Fibroblast of skin of right biceps (primary cell): ENCODE measurements at regions not wholly inside any gene's neighbourhood (a gene's known extent, or its start where the extent isn't known, plus 50 kb on each side); places are given as distances from the start of the nearest gene placed in this dataset.

Experiments
- DNase-seq: peaks from one replicate; pipeline ENCODE4 v3.0.0-alpha.2; 2013

DNA sequence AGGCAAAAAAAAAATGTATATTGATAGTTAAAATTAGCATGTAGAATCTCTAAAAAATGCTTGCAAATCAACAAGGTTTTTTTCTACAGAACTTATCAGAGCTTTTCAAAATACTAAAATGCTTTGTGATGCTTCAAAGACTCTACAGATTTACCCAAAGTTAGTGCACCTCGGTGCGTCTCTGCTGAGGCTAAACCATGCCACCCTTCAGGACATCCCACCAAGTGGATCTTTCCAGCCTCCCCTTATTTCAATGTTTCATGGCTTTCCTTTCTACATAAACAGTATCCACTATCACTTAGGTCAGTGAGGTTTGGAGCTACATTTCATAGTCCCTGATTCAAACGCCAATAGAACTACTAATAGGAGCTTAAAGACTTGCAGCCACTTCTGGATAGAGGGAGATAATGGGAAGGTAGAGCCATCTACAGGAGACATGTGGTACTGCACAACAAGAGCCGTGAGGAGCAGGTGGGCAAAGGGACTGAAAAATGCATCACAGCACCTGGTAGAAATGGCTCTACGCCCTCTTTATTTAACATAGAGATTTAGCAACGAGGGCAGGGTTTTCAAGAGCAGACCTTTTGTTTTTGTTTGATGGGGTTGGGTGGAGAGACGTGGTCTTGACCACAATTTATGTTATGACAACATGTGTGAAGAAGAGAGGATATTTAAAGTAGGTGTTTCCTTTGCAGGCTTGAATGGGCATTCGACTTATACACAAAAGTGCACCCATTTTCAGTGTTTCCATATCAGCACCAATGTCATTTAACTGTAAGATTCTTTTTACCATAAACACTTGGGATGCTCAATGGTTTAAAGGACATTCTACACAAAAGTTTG, 56.1 kb upstream of the SLC35G4 start:
- peak; percentile 61 for DNase-seq

DNA sequence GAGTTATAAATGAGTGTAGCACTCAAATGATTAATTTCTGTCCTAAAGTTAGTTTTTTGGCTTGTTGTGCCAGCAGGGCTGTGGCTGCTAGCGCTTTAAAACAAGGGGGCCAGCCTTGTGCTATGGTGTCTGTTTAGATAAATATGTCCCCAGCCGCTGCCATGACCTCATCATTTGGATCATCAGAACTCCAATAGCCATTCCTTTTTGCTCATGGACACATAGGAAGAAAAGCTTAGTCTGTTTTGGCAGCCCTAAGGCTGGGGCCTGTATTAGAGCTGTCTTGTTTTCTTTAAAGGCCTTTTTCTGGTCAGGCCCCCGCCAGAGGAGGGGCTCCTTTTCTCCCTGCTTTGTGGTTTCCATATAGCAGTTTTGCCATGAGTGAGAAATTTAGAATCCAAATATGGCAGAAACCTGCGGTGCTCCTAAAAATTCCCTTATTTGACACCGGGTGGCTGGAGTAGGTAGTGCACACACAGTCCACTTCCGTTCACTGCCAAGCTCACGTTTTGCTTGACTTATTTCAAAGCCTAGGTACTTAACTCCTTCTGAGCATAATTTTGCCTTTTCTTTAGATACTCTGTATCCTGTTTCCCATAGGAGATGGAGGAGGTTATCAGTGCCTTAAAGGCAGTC, 60.4 kb upstream of the SLC35G4 start:
- DNase-seq = no peak

DNA sequence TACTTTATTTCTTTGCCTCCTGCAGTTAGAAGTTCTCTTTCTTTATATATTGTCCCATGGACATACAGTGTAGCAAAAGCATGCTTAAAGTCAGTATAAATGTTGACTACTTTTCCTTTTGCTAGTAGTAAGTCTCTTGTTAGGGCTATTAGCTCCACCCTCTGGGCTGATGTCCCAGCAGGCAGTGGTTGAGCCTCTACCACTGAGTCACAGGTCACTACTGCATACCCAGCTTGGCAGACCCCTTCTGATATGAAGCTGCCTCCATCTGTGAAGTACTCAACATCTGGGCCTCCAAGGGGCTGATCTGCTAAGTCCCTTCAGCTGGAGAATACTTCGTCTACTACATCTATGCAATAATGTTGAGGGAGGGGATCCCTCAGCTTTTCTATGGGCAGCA, 61.0 kb upstream of the SLC35G4 start:
- no peak for DNase-seq

DNA sequence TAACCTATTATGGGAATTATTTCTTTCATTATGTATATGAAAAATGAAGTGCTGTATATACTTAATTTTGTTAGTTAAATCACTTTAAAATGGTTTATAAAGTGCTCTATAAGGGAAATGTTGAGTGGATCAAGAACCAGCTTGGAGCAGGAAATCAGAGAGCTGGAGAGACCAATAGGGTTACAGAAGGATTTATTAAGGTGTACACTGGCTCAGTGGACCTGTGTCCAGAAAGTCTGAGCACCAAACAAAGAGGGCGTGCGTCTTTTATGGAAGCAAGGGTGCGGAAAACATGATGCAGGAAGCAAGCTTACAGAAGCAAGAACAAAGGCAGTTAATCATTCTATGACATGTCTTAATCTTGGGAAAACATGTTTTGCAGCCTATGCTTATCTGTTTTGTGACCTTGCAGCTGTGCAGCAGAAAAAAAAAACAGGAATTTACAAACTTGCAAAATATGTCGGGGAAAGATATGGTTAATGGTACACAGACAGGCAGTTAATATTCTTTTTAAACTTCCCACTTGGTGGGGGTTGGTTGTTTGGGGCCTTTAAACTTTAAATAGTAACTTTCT, 65.2 kb upstream of the SLC35G4 start:
- DNase-seq = no peak

DNA sequence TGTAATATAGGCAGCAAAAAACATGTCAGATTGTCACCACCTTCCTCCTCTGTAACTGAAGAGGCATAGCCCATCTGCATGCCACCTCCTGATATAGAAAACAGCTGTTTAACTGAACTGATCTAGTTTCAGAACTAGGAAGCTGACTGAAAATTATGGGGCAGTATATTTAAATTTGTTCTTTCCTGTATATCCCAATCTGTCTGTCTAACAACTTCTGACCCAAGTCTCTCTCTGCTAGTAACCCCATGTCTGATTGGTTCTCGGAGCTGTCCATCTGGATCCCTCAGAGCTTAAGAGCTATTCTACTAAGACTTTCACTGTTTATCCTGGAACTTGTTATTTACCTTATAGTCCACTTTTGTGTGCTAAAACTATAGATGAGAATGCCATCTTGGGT, 68.2 kb upstream of the SLC35G4 start:
- peak; percentile 28 for DNase-seq

DNA sequence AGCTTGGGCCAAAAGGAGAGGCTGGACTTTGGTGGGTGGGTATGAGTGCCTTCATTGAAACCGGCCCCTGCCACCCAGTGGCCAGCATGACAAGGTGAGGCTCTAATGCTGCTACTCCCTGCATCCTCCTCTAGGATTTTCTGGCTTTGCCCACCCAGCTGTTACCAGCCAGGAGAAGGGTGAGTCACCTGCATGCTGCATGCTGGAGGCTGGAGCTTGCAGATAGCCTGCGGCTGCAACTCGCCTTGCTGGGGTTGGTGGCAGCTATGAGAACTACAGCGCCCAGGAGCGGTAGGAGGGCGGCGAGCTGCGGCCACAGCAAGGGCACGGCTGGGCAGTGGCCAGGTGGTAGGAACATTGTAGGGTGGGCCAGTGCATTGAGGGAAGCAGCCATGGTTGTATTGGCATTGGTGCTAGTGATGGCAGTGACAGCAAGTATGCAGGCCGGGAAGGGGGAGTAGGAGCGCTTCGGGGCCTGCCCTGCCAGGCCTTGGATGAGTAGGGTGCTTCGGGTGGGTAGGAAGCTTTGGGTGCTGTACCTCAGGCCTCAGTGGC, 75.4 kb upstream of the SLC35G4 start:
- no peak for DNase-seq

DNA sequence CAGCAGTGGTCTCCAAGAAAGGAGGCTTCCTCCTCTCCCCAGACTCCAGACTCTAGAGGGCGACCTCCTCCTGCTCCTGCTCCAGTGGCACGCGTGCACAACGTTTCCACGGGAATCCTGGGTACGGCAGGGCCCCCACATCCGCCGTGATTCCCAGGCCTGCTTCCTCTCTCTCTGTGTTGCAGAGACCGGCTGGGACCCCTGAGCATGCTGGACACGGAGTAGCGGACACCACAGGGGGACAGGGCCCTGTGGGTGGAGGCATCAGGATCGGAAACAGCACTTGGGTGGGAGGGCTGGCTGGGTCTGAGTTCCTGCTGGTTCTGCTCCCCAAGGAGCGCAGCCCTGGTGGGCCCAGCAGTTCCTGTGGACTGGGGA, 75.9 kb upstream of the SLC35G4 start:
- no peak for DNase-seq

DNA sequence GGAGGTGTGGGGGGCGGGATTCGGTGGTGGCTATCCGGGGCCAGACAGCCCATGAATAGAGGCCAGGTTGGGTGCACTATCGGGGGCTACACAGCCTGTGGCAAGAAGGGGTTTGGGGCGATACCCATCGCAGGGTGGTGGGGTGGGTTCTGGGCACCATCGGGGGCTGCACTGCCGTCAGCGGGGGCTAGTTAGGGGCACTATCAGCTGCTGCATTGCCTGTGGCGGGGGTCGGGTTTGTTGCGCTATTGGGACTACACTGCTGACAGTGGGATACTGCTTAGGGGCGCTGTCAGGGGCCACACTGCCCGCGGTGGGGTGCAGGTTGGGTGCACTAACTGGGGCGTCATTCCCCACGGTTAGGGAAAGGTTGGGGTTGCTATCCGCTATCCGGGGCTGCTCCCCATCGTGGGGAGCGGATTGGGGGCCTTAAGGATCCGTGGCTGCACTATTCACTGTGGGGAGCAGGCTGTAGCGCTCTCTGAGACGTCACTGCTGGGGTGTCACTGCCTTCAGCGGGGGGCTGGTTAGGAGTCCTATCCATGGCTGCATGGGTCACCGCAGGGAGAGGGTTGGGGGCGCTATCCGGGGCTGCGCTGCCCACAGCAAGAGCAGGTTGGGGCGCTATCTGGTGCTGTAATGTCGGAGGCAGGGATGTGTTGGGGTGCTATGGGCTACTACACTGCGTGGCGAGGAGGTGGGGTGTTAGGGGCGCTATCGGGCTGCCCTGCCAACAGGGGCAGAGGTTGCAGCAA, 76.5 kb upstream of the SLC35G4 start:
- DNase-seq = no peak

DNA sequence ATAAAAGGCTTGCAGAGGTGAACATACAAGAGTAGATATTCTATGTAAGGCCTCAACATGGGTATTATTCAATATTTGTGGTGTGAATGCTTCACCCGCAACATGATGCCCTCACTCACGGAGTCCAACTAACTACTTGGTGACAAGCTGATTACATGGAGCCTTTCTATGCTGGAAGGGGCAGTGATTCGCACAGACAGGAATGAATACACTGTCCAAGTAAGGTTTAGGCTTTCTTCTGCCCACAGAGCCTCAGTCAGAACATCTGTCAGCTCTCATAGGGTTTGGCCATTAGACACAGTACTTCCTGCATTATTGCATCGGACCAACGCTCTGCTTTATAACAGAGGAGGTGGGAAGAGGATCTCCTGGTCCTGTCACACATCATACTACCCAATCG, 80.3 kb upstream of the SLC35G4 start:
- peak; percentile 70 for DNase-seq

DNA sequence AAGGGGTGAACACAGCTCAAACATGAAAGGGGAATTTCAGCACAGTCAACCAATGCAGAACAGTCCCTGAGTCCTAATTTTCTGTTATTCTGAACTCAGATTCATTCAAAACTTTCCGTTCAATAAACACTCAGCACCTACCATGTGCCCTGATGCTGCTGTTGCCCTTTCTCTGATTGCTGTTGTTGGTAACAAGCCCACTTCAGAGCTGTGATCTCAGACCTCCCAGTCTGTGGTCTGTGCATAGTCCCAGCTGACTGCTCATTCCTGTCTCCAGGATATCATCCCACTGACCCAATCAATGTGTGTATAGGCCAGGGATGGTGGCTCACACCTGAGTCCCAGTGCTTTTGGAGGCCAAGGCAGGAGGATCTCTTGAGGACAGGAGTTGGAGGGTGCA, 82.7 kb upstream of the SLC35G4 start:
- no peak for DNase-seq

DNA sequence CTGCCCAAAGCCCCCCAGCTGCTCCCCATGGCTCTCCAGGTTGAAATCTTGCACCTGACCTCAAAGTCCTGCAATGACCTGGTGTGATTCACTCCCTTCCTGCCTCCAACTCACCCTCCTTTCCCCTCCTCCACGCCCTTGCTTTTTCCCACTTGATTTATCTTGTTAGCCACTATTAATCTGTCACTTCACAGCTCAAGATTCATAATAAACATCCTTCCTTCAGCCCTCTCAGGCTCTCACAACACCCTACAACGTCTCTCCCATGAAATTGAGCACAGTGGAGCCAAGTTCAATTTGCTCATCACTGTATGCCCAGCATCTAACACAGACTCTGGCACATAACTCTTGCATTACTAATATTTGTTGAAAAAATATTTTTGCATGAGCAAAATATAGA, 85.6 kb upstream of the SLC35G4 start:
- peak; percentile 36 for DNase-seq

DNA sequence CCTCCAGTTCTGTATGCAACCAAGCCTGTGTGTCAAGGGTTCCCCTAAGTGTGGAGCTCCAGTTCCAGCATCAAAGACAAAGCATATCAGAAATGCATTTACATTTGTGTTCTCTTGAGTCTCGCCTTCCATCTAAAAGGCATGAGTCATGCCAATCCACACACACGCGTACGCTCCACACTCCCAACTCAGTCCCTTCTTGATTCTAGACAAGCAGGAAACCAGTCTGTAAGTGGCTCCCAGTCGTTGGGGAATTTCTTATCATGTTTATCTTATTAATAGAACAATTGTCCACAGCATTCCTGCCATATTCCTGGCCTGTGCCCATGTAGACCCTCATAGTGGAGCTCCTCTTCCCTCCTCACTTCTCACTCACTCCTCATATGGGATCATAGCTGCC, 86.4 kb upstream of the SLC35G4 start:
- peak; percentile 37 for DNase-seq

DNA sequence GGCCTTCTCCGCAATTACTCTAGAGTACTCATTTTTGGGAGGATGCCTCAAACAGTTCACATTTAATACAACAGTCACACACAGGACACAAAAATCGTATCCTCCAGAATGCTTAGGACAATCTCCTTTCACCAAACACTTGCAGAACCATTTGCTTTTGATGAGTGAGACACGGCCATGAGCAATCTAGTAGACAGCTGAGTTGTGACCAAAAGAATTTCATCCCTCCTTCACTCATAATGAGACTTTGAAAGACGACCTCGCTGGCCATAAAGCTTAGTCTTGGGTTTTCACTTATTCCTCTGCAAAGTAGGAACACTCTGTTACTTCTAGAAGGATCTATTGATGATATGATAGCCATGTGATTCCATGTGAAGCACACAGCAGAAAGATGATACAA, 87.5 kb upstream of the SLC35G4 start:
- peak; percentile 55 for DNase-seq

DNA sequence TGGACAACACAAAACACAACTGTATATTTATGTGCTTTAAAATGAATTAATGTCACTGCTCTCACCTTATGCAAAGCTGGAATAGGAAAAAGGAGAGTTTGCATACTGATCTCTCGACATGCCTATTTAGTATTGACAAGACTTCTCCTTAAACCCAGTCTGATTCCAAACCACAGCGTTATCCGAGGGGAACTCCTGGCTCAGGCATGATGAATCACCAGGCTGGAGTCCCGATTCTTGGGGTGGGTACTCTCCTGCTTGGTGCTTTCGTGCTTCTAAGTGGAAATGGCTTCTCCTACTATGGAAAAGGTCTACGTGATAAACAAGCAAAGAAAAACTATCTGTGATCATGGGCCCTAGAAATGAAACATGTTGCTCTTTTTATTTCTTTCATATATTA, 88.9 kb upstream of the SLC35G4 start:
- DNase-seq = peak; percentile 35

DNA sequence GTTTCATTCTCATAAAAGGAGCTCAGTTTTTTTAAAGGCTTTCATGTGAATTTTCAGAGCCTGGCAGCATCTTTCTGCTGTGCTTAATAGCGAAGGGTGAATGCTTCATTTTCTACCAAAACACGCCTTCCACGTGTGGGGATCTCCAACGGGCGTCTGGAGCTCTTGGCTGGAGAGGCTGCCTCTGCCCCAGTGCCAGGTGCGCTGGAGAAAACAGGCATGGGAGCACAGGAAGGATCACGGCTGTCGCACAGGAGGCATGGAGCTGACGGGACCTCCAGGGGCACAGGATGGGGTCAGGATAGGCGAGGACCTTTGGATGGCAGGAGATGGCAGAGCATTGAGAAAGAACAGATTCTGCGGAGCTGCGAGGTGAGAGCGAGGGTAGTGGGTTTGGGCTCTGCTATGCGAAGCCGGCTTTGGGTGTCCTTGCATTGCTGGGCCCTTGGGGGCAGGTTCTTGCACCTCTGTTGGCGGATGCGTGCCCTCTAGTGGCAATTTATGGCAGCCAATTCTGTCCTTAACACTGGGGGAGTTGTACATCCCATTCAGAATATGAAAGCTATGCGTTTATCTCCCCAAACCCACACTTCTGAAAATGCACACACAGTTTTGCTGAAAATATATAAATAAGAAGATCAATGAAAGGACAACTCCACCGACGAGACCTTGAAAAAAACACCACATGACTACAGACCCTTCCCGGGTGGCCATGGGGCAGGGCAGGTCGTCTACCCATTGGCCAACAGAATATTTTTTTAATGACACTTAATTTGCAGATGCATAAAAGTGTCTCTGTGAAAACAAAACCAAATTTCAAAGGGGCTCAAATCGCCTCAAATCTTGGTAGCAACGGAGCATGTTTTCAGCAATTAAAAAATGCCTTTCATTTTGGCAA, 90.4 kb upstream of the SLC35G4 start:
- peak; percentile 56 for DNase-seq

DNA sequence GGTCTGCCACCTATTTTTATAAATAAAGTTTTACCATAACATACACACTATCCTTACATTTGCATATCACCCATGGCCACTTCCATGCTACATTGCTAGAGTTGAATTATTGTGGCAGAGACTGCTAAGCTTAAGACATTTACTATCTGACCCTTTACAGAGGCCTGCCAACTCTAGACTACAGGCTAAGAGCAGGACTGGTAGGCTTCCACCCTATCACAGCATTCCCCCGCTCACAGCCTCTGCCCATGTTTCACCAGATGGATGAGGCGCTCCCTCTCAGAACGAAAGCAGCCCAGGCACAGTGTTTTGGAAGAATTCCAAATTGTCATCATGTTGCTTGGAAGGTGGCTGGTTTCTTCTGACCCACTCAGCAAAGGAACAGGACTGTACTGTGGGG, 91.7 kb upstream of the SLC35G4 start:
- no peak for DNase-seq

DNA sequence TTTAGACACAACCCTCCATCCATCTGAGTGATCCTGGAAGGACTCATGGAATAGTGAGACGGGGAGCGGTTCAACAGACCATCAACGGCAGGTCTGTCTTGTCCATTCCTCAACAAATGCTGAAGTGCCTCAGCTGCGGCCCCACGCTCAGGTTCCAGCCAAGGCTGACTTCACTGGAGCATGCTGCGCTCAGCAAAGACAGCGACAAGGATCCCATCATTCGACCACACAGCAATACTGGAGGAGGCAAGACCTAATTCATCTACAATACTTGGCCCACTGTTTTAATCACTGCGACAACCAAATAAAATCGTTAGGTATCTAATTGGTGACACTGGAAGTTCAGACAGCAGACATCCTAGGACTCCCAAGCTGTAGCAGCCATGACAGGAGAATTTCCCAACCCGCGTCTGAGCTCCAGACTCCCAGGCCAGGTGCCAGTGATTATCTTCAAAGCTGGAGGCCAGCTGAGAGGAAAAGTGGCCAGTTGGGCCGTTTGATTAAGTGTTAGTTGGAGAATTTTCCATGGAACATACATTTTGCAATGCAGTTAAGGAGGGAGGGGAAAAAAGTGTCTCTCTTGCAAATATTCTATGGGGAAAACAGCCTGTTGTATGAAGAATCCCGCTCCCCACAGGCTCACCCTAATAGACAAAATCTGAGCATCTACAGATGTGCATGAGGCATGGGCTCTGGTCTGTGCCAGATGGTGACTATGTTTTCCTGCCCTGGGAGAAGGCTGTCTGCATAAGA, 92.5 kb upstream of the SLC35G4 start:
- peak; percentile 35 for DNase-seq

DNA sequence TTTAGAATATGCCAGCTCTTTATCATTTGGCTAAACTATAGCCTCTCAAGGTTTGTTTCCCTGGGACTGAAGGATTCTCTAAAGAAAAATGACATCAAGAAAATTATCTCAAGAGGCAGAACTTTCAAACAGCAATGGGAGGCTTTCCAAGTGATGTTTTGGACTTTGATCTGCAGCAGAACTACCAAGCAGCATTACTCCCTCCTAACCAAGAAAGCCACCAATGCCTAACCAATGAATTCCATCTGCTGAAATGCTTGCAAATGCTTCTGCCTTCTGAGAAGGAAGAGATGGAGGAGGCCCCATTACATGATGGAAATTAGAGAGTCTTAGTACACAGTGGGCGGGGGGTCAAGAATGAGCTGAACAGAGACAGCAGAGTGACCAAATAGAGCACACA, 95.1 kb upstream of the SLC35G4 start:
- DNase-seq = no peak

DNA sequence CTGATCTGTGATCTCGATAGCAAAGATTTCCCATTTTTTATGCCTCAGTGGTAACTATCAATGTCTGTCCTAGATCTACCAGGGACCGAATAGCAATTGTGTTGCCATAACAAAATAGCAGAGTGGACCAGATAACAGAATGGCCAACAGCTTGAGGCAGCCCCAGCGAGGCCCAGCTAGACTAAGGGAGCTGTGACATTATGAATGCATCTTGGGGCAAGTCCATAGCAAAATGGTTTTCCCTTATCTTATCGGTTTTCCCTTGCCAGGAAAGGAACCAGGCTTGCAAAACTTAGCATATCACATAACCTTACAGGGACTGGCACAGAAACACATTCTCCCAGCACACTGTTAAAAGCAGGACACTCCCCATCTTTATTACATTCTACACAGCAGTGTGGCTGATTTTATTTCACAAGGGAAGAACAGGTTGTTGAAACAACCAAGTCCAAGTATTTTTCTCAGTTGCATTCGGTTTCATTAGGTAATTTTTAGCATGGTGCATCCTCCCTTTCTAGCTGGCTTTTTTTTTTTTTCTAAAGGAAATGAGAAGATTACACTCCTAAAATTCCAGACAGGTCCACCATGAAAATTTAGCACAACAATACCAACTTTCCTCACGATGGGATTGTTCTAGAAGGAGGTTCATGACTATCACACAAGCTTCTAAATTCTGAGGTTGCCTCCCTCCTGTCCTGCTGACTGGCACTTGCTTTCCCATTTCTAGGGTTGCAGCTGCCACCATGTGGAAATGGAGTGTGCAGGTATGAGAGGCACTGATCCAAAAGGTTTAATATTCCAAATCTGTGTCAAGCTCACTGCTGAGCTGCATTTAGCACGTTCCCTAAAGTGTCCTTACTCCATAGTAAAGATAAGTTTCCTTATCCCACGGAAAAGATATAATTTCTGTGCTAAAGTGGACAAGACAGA, 97.0 kb upstream of the SLC35G4 start:
- DNase-seq = no peak

DNA sequence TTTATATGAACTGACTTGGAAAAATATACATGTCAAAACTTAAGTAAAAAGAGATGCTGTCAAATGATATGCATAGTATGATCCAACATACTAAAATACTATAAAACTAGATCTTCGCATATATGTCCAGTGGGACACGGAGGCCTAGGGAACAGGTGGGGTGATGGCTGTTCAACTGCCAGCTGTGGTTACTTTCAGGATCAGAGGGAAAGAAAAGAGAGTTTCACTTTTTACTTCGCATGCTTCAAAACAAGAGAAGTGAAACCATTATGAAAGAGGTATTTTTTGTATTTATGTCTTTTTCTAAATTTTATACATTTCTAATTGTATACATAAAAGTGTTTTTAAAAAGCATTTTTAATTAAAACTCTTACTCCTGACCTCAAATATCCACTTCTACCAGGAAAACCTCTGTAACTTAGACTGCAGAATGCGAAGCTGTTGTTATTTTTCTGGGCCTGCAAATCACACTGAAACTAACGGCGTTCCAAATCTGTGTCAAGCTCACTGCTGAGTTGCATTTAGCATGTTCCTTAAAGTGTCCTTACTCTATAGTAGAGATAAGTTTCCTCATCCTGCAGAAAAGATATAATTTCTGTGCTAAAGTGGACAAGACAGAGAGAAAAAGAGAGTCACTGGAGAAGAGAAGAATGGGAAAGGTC, 97.8 kb upstream of the SLC35G4 start:
- DNase-seq = no peak
